ENCODE measurements at regions not wholly inside any gene's neighbourhood (a gene's known extent, or its start where the extent isn't known, plus 50 kb on each side); places are given as distances from the start of the nearest gene placed in this dataset.

- TF ChIP-seq, protein P1, sequence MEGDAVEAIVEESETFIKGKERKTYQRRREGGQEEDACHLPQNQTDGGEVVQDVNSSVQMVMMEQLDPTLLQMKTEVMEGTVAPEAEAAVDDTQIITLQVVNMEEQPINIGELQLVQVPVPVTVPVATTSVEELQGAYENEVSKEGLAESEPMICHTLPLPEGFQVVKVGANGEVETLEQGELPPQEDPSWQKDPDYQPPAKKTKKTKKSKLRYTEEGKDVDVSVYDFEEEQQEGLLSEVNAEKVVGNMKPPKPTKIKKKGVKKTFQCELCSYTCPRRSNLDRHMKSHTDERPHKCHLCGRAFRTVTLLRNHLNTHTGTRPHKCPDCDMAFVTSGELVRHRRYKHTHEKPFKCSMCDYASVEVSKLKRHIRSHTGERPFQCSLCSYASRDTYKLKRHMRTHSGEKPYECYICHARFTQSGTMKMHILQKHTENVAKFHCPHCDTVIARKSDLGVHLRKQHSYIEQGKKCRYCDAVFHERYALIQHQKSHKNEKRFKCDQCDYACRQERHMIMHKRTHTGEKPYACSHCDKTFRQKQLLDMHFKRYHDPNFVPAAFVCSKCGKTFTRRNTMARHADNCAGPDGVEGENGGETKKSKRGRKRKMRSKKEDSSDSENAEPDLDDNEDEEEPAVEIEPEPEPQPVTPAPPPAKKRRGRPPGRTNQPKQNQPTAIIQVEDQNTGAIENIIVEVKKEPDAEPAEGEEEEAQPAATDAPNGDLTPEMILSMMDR (conservative IDR thresholded peaks at IDR 0.05): no peak
- H3K27ac ChIP-seq: no peak overlapping the region
Measured at GRCh38 chr5:66518052-66518451, 78.1 kb upstream of the MAST4 start.

DNA sequence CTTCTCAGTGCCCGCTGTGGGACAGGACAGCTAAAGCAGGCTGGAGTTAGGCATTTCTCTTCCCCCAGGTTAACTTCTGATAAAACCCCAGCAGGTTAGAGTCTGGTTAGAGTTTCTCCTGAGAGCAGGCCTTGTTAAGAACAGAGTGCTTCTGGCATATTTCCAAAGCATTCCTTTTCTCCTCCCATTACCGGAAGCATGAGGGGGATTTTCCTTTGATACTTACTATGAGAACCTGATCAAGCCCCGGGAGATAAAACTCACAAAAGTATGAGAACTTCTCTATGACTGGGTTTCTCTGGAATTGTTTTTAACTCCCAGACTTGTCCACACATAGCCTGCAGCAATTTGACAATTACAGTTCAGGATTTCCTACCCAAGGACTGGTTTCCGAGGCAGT, 77.4 kb upstream of the MAST4 start:
- H3K27ac ChIP-seq: no peak overlapping the region
- TF ChIP-seq, protein P1 (conservative IDR thresholded peaks at IDR 0.05): no peak

DNA sequence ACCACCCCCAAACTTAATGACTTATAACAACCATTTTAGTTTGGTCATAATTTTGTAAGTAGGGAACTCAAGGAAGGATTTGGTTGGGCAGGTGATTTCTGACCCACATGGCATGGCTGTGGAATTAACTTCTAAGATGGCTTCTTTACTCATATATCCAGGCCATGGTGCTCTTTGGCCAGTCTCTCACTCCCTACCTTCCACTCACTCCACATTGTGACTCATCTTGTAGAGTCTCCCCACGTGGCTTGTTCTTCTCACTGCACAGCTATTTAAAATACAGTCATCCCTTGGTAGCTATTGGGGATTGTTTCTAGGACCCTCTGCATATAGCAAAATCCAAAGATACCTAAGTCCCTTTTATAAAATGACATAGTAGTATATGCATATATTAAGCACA, 76.6 kb upstream of the MAST4 start:
- H3K27ac ChIP-seq: no peak overlapping the region
- TF ChIP-seq, protein P1 (conservative IDR thresholded peaks at IDR 0.05): no peak

- TF ChIP-seq, protein P1 (conservative IDR thresholded peaks at IDR 0.05): no peak
Measured at GRCh38 chr5:66520854-66521253, 75.3 kb upstream of the MAST4 start.

GRCh38 chr5:66527478-66528035, 68.6 kb upstream of the MAST4 start:
- TF ChIP-seq, protein P1 (conservative IDR thresholded peaks at IDR 0.05): no peak
- H3K27ac ChIP-seq: no peak overlapping the region

More at GRCh38 chr5:66520854-66521253, 75.3 kb upstream of the MAST4 start:
- H3K27ac ChIP-seq: no peak overlapping the region

- TF ChIP-seq, protein P1 (conservative IDR thresholded peaks at IDR 0.05): no peak
- no peak overlapping the region for H3K27ac ChIP-seq
Measured at GRCh38 chr5:66529182-66529581, 67.0 kb upstream of the MAST4 start.

DNA sequence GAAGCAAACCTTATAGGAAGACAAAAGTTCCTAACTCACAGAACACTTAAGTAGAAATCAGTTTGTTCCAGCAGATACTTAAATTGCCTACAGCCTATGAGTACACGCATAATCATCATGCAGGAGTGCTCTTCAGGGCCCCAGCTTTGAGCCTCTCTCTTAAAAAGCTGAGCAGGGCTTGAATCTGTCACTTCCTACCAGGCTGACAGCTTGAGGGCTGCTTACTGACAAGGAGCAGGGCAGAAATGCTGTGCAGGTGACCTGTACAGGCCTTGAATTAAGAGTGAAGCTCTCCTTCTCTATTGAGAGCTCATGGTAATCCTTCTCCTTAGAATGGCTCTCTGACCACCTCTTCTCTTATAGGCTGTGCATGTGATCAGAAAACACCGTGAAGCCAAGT, 66.5 kb upstream of the MAST4 start:
- no peak overlapping the region for H3K27ac ChIP-seq
- TF ChIP-seq, protein P1 (conservative IDR thresholded peaks at IDR 0.05): no peak

Measured in VCaP (cell line).